ENCODE measurements at regions not wholly inside any gene's neighbourhood (a gene's known extent, or its start where the extent isn't known, plus 50 kb on each side); places are given as distances from the start of the nearest gene placed in this dataset.

- no peak for DNase-seq
Observed at GRCh38 chr5:156103155-156103885, 223.6 kb upstream of the SGCD start.

GRCh38 chr5:156109317-156110023 lies 217.5 kb upstream of the SGCD start:
- DNase-seq = no peak

- no peak for DNase-seq
Observed at GRCh38 chr5:156119692-156120091, 207.3 kb upstream of the SGCD start.

- DNase-seq = no peak
Observed at GRCh38 chr5:156120777-156121176, 206.2 kb upstream of the SGCD start.

GRCh38 chr5:156121234-156121633 lies 205.7 kb upstream of the SGCD start:
- no peak for DNase-seq

DNA sequence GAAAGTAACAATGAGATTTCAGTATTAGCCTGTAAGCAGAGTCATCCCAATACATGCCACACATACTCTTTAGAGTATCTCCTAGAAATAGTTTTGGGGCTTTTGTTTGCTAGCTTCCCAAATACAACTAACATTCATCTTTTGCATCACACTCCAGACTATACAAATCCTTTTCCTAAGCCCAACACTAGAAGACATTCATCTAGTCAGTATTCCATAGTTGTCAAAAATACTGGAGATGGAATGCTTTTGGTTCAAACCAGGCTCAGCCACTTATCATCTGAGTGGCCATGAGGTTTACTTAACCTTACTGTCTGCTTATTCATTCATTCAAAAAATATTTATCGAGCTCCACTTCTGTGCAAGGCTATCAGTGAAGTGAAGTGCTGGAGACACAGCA lies 205.1 kb upstream of the SGCD start:
- DNase-seq = no peak

DNA sequence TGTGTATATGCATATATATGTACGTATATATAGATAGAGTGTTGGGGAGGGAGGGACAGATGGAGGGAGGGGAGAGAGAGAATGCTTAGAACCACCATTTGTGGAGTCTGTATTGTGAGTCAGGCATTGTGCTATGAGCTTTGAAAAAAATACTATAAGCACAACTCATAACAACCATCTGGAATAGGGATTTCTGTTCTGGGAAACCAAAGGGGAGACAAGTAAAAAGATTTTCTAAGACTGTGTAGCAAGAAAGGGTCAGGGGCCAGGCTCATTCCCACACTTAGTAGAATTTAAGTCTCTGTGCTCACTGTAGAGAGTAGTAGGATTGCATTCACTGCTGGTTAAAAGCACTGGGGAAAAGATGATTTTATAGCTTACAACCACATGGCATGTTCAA lies 202.3 kb upstream of the SGCD start:
- no peak for DNase-seq

DNA sequence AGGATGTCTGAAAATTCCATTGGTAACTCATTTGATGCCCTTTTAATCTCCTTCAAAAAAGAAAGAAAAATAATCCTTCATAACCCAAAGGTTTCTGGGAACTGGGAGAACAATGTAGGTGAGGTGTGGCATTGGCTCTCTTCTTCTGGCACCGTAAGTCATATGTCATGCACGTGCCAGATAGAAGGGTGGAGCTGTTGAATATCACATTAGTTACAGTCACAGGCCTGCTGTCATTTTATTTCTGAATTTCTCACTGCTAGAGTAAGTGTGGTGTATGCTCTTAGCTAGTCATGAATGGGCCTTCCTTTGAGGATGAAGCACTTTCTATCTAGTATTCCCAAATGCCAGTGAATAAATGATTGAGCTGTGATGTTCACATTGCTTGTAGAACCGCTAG lies 201.8 kb upstream of the SGCD start:
- DNase-seq = no peak

DNA sequence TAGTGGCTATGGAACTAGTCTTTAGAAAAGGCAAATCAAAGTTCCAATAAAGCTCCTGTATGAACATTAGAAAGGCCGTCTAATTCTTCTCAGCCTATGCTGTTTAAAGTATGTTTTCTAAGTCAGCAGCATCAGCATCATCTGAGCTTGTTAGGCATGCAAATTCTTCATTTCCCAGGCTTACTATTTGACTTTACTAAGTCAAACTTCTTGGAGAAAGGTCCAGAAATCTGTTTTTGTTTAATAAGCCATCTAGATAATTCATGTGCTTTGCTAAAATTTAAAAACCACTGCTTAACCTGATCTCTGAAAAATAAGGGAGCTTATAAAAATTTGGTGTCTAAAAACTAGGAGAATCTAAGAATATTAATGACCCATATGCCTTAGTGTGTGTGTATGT lies 200.2 kb upstream of the SGCD start:
- no peak for DNase-seq

DNA sequence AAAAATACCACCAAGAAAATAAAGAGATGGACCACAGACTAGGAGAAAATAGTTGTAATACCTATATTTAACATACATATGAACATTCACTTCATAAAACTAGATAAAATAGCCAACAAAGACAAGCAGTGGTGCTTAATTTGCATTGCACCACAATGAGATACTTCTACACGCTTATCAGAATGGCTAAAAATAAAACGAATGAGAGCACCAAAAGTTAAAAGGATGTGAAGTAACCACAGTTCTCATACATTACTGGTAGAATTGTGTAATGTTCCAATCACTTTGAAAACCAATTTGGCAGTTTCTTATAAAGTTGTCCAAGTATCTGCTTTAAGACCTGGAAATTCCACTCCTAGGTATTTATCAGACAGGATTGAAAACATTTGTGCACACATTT lies 198.9 kb upstream of the SGCD start:
- no peak for DNase-seq

DNA sequence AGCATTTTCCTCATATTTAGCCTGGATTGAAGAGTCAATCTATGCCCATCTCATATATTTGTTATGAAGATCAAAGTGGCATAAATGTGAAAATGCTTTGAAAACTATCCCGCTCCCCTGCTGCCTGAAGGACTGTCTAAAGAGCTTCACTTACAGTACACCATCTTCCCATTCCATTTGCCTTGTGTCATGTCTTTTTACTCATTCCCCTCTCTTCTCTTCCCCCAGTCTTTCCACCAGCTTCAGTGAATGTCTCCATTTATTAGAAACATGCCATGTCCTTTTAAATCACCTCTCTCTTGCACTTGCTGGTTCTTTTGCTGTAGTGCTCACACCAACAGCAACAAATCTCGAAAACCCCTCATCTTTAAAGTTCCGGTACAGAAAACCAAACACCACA lies 192.7 kb upstream of the SGCD start:
- no peak for DNase-seq

DNA sequence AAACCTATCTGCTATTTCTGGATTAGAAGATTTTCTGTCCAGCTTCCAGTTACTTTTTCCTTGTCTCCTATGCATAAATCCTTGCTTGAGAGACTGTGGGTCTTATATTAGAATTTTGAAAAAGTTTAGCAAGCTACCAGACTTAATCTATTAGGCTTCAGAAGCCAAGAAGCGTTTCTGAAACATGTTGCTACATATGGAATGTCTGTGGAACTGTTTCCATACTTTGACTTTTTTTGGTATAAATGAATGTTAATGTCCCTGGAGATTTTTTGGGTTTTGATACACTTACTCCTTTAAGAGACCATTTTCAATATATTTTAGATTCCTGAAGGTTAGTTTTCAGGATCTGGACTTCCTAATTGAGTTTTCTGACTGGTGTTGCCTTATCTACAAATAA lies 191.4 kb upstream of the SGCD start:
- DNase-seq = no peak

- no peak for DNase-seq
Observed at GRCh38 chr5:156137071-156137869, 189.7 kb upstream of the SGCD start.

- no peak for DNase-seq
Observed at GRCh38 chr5:156142867-156143266, 184.1 kb upstream of the SGCD start.

DNA sequence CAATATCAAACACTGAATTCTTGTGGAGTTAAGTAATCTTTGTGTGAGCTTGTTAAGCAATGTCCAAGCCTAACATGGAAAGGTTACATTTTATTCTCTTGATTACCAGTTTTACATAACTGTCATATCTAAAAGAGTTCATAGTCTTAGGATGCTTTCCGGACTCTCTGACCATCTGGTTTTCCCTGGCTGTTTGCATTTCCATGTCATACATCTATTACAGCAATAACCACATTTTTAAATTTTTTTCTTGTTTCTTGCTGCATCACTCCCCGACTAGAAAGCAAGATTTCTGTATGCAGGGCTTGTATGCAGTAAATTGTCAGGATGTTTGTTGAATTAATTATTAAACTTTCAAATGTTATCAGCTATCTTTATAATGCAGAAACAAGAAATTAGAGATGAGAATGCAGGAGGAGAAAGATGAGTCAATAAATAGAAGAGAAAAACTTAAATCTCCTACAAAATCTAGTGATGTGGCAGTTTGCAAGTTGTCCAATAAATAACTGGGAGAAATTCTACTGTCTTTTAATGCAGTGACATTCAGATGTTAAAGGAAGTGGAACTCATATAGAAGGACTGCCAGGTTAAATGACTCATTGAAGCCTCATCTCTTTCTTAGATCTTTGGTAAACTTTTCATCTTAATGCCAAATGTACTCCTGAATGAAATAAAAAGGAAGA lies 179.6 kb upstream of the SGCD start:
- no peak for DNase-seq

DNA sequence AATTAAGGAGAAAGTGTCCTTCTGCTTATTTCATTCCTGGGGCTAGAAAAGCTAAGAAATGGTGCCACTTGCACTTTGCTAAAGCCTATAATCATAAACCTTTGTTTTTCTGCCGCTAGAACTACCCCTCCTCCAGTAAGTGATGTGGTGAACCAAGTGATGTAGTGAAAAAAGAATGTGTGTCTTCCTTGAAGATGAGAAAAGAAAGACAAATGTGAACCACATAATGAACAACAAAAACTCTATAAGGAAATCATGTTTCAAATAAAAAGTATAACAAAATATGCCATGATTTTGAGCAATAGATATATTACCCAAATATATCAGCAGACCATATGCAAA lies 179.0 kb upstream of the SGCD start:
- DNase-seq = no peak

DNA sequence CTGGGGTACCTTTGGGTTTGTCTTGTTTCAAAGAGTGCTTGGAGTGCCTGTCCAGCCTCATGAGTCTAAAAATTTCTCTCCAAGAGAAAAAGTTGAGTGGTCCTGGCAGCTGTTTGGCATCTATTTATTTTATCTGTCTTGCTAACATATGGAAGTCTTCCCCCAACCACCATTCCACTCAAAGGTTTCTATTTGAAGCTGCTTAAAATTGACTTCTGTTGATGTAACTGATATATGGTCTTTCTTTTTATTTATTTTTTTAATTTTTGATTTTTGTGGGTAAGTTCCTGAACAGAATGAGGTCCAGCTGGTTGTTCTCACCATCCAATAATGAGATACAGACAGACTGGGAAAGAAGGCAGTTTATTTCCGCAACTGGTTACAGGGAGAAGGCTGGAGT lies 178.7 kb upstream of the SGCD start:
- no peak for DNase-seq

DNA sequence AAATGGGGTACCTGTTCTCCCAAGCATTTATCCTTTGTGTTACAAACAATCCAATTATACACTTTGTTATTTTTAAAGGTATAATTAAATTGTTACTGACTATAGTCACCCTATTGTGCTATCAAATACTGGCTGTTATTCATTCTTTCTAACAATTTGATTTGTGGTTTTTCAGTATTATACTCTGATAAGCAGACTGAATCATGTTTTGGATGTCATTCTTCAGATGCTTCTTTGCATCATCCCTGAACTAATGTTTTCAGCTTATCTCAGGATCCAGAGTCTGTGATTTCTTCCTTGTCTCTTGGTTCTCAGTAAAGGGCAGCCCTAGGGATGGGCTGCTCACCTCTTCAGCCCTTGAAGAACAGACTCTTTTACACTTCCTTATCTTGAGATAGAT lies 177.8 kb upstream of the SGCD start:
- DNase-seq = no peak

DNA sequence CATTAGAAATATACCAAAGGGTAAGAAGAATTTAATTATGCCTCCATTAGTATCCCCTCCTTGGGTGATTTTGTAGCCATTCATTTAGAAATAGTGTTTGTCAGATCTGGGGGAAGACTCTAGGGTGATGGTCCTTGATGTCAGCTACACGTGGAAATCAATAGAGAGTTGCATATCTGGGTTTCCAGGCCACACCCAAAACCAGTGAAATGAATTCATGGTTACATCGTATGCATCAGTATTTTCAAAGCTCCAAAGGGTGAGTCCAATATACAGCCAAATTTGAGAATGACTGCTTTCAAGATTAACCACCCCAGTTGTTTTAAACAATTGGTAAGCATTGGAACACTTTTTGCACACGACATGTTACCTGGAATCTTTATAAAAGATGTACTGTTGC lies 173.4 kb upstream of the SGCD start:
- no peak for DNase-seq

DNA sequence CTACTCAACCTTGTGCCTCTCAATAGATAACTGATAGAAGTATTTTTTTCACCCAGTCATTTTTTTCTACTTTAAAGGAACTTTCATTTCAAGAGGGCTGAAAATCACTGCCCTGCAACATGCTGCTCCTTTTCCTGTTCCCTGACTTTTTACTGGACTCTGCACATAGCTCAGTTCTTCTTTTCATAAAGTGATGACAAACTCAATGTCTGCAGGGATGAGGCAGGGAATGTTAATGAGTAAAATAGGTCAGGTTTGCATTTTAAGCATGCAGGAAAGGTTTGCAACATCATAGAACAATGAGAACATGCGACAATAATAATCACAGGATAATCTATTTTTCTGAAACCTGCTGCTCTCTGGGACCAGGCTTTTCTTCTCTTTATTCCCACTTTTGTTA lies 172.2 kb upstream of the SGCD start:
- DNase-seq = no peak

- no peak for DNase-seq
Observed at GRCh38 chr5:156155598-156155997, 171.4 kb upstream of the SGCD start.

- DNase-seq = no peak
Observed at GRCh38 chr5:156164306-156164705, 162.7 kb upstream of the SGCD start.

DNA sequence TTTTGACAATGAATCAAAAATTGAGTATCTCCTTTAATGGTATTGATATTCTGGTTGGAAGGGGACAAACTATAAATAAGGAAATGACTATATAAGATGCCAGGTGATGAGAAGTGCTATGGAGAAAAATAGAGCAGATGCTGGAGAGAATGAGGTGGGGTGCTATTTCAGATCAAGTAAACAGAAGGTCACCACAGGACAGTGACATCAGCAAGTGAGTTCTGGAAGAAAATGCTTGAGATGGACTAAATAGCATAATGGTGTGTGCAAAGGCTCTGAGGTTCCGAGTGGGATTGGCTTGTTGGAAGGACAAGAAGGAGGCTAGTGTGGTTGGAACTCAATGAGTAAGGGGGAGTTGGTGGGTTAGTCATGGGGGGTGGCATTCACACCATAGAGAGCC lies 157.5 kb upstream of the SGCD start:
- no peak for DNase-seq

All from bone marrow (tissue), 2 donors.